ENCODE measurements at regions not wholly inside any gene's neighbourhood (a gene's known extent, or its start where the extent isn't known, plus 50 kb on each side); places are given as distances from the start of the nearest gene placed in this dataset.

DNA sequence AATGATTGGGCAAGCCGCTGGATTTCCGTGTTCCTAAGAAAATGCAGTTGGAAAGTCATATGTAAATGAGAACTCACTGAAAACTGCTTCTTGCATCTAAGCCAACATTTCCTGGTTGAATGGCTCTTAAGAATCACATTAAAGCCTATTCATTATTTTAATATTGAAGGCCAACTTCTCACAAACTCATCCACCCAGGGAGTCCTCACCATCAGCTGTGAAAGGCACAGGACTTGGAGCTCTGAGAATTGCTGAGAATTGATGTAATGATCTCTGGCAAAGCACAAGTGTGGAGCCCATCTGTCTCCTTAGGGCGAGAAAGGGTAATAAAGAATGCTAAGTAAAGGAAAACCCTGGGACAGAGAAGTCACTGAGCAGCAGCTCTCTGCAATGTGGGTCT, 55.9 kb upstream of the APCDD1 start:
- H3K4me3 ChIP-seq (ENCODE audit: low read length): no peak overlapping the region
- no peaks in the 10 kb centered on the region for H4K20me1 ChIP-seq (ENCODE audit: insufficient read depth, low read length)
- no peaks in the 10 kb centered on the region for H3K36me3 ChIP-seq (replicated peaks; ENCODE audit: insufficient read depth, low read length)
- H3K79me2 ChIP-seq (ENCODE audit: low read length): no peaks in the 10 kb centered on the region
- no peak overlapping the region for H3K9ac ChIP-seq (ENCODE audit: low read length)
- no peaks in the 10 kb centered on the region for H3K9me2 ChIP-seq (replicated peaks; ENCODE audit: insufficient read depth, low read length)
- no peaks in the 10 kb centered on the region for H3K4me1 ChIP-seq (ENCODE audit: low read length)
- TF ChIP-seq EZH2phosphoT487 (IDR thresholded peaks at IDR 0.05; ENCODE audit: low read length) (no peak), EZH2 (optimal IDR thresholded peaks at IDR 0.05; ENCODE audit: low read depth, low read length) (no peak)
- TF ChIP-seq, protein P1, sequence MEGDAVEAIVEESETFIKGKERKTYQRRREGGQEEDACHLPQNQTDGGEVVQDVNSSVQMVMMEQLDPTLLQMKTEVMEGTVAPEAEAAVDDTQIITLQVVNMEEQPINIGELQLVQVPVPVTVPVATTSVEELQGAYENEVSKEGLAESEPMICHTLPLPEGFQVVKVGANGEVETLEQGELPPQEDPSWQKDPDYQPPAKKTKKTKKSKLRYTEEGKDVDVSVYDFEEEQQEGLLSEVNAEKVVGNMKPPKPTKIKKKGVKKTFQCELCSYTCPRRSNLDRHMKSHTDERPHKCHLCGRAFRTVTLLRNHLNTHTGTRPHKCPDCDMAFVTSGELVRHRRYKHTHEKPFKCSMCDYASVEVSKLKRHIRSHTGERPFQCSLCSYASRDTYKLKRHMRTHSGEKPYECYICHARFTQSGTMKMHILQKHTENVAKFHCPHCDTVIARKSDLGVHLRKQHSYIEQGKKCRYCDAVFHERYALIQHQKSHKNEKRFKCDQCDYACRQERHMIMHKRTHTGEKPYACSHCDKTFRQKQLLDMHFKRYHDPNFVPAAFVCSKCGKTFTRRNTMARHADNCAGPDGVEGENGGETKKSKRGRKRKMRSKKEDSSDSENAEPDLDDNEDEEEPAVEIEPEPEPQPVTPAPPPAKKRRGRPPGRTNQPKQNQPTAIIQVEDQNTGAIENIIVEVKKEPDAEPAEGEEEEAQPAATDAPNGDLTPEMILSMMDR (IDR thresholded peaks at IDR 0.05; ENCODE audit: low read length): no peak
- H3K4me2 ChIP-seq (ENCODE audit: low read depth, low read length): no peak overlapping the region
- DNase-seq: no peak
- H3K27me3 ChIP-seq (replicated peaks; ENCODE audit: insufficient read depth, low read length): no peaks in the 10 kb centered on the region
- no peak overlapping the region for H2AFZ ChIP-seq (ENCODE audit: low read length)
- H3F3A ChIP-seq (ENCODE audit: insufficient read depth, low read length): no peaks in the 10 kb centered on the region
- H3K27ac ChIP-seq (ENCODE audit: low read length): no peak overlapping the region
- no peaks in the 10 kb centered on the region for H3K9me3 ChIP-seq (replicated peaks; ENCODE audit: insufficient read depth, low read length)

DNA sequence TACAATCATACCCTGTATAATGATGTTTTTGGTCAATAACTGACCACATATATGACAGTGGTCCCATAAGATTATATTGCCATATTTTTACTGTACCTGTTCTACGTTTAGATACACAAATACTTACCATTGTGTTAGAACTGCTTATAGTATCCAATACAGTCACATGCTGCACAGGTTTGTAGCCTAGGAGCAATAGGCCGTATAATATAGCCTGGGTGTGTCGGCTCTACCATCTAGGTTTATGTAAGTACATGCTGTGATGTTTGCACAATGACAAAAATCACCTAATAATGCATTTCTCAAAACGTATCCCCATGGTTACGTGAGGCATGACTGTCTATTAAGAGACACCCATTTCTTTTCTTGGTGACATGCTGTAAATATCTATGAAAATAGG, 55.0 kb upstream of the APCDD1 start:
- Histone ChIP-seq H3K79me2 (ENCODE audit: low read length) (no peaks in the 10 kb centered on the region), H3K36me3 (replicated peaks; ENCODE audit: insufficient read depth, low read length) (no peaks in the 10 kb centered on the region), H3K27ac (ENCODE audit: low read length) (no peak overlapping the region), H3K9me2 (replicated peaks; ENCODE audit: insufficient read depth, low read length) (no peaks in the 10 kb centered on the region), H3K9me3 (replicated peaks; ENCODE audit: insufficient read depth, low read length) (no peaks in the 10 kb centered on the region), H3K9ac (ENCODE audit: low read length) (no peak overlapping the region), H3K4me3 (ENCODE audit: low read length) (no peak overlapping the region), H3F3A (ENCODE audit: insufficient read depth, low read length) (no peaks in the 10 kb centered on the region), H3K27me3 (replicated peaks; ENCODE audit: insufficient read depth, low read length) (no peaks in the 10 kb centered on the region), H4K20me1 (ENCODE audit: insufficient read depth, low read length) (no peaks in the 10 kb centered on the region), H3K4me2 (ENCODE audit: low read depth, low read length) (no peak overlapping the region), H2AFZ (ENCODE audit: low read length) (no peak overlapping the region), H3K4me1 (ENCODE audit: low read length) (no peaks in the 10 kb centered on the region)
- no peak for DNase-seq
- no peak for TF ChIP-seq EZH2phosphoT487 (IDR thresholded peaks at IDR 0.05; ENCODE audit: low read length)
- no peak for TF ChIP-seq EZH2 (optimal IDR thresholded peaks at IDR 0.05; ENCODE audit: low read depth, low read length)
- TF ChIP-seq, protein P1 (IDR thresholded peaks at IDR 0.05; ENCODE audit: low read length): no peak

DNA sequence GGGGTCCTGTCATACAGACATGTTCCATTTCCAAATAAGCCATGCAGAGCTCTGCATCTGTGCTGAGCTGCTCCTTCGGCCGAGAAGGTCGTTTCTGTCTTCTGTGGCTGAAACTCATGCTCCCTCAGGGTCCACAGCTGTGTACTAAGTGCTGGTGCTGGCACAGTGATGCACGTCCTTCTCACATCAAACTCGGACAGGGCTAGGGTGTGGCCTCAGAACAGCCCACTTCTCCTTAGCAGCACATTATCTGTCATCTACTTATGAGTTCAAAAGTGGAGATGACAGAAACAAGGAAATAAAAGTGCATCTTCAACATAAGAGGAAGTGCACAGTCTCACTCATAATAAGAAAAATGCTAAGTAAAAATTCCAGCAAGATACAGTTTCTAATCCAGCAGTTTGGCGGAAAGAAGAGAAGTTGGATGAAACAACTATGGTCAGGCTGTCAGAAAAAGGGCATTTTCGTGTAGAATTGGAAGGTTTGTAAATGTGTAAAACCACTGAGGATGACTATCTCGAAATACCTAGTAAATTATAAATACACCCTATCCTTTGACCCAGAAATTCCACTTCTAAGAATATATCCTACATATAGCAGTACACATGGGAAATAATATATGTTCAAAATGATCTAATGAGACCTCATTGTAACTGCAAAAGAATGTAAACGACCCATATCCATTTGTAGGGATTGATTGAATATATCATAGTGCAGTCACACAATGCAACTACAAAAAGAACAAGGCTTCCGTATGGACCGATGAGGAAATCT, 53.7 kb upstream of the APCDD1 start:
- no peak overlapping the region for H3K4me3 ChIP-seq (ENCODE audit: low read length)
- DNase-seq: no peak
- H3K4me1 ChIP-seq (ENCODE audit: low read length): no peaks in the 10 kb centered on the region
- H3K4me2 ChIP-seq (ENCODE audit: low read depth, low read length): no peak overlapping the region
- H3F3A ChIP-seq (ENCODE audit: insufficient read depth, low read length): no peaks in the 10 kb centered on the region
- H3K36me3 ChIP-seq (replicated peaks; ENCODE audit: insufficient read depth, low read length): no peaks in the 10 kb centered on the region
- H2AFZ ChIP-seq (ENCODE audit: low read length): no peak overlapping the region
- H4K20me1 ChIP-seq (ENCODE audit: insufficient read depth, low read length): no peaks in the 10 kb centered on the region
- no peaks in the 10 kb centered on the region for H3K9me3 ChIP-seq (replicated peaks; ENCODE audit: insufficient read depth, low read length)
- no peak overlapping the region for H3K9ac ChIP-seq (ENCODE audit: low read length)
- TF ChIP-seq EZH2phosphoT487 (IDR thresholded peaks at IDR 0.05; ENCODE audit: low read length) (no peak), EZH2 (optimal IDR thresholded peaks at IDR 0.05; ENCODE audit: low read depth, low read length) (no peak)
- TF ChIP-seq, protein P1 (IDR thresholded peaks at IDR 0.05; ENCODE audit: low read length): no peak
- H3K79me2 ChIP-seq (ENCODE audit: low read length): no peaks in the 10 kb centered on the region
- H3K27ac ChIP-seq (ENCODE audit: low read length): no peak overlapping the region
- H3K9me2 ChIP-seq (replicated peaks; ENCODE audit: insufficient read depth, low read length): no peaks in the 10 kb centered on the region
- no peaks in the 10 kb centered on the region for H3K27me3 ChIP-seq (replicated peaks; ENCODE audit: insufficient read depth, low read length)

All from MM.1S (cell line).